Activated effector memory CD4-positive, alpha-beta T cell treated with Interleukin-2 at 50 U/mL for 16 hours (primary cell): ENCODE measurements at regions not wholly inside any gene's neighbourhood (a gene's known extent, or its start where the extent isn't known, plus 50 kb on each side); places are given as distances from the start of the nearest gene placed in this dataset.
"Not testable (repeated sequence)": the region's sequence is repeated elsewhere in the genome, so short reads cannot be mapped to it uniquely, and the experiment has no call there.

Experiments
- DNase-seq: peaks from one replicate; pipeline ENCODE4 v3.0.0-alpha.2; 2020

DNA sequence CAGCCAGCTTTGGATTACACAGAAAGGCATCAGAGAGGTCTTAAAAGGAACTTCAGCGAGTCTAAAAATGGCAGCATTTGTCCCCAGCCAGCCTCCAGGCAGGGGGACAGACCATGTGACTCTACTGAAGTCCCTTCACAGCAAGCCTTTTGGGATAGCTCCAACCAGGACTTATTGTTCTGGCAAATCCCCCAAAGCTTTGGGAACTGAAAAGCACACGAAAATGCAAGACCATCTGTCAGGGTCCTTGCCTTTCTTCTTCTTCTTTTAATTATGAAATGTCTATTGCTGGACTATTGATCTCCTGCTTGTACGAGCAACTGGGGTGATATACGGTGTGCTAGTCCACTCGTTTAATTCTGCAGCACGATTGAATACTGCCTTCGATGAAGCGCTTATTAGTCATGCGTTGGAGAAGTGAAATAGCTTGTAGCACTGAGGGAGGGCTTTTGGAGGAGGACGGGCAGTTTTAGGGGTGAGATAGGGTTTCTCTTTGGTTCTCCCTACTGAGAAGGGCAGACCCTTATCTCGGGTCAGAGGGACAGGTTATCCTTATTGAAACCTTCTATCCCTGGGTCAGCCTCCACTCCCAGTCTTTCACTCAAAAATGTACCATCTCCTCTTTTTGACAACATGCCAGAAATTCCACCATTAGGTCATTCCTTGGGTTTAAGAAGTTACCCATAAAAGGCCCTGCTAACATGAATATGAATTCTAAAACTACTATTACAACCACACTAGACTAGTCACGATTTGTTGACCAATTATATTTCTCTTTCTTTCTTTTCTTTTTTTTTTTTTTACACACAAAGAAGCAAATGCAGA lies 416.4 kb downstream of the MIAT start:
- no peak for DNase-seq

DNA sequence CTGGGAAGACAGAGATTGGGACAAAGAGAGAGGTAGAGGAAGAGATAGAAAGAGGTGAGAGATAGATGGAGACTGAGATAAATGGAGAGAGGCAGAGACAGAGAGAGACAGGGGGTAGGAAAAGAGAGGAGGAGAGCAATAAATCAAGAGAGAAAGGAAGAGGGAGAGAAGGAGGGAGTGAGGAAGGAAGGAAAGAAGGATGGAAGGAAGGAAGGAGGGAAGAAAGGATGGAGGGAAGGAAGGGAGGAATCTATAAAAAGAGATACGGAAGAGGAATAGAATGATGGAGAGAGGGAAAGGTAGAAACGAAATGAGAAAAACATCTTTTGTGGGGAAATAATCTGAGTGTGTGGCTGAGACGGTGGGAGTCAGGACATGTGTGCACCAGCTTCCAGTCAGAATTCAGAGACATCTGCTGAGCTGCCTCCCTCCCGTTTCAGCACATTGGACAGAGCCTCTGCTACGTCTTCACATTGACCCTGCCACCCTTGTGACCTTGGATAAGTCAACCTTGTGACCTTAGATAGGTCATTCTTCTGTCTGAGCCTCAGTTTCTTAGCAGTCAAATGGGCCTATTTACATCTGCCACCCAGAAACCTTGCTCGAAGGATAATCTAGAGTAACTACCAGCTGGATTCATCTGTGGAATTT lies 417.8 kb downstream of the MIAT start:
- no peak for DNase-seq

DNA sequence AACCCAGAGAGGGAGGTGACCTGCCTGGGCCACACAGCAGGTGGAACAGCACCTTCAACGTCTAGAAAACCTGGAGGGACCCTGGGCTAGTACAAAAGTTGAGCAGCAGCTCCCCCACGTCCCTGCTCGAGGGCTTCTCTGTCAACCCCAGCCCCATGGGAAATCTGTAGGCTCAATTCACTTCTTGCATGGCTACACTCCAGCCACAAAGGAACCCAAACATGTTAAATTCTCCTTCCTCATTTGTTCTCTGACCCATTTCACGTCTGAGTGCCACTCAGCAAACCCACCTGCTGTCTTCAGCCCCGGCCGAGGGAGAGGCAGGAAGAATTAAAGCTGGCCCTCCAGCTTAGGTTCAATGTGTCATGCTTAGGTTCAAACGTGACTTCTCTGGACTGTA lies 418.5 kb downstream of the MIAT start:
- DNase-seq: no peak

DNA sequence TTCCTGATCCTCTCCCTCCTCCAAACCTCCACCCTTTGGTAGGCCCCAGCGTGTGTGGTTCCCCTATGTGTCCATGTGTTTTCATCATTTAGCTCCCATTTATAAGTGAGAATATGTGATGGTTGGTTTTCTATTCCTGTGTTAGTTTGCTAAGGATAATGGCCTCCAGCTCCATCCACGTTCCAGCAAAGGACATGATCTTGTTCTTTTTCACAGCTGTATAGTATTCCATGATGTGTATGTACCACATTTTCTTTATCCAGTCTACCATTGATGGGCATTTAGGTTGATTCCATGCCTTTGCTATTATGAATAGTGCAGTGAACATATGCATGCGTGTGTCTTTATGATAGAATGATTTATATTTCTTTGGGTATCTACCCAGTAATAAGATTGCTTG lies 420.7 kb downstream of the MIAT start:
- DNase-seq: not testable (repeated sequence)

DNA sequence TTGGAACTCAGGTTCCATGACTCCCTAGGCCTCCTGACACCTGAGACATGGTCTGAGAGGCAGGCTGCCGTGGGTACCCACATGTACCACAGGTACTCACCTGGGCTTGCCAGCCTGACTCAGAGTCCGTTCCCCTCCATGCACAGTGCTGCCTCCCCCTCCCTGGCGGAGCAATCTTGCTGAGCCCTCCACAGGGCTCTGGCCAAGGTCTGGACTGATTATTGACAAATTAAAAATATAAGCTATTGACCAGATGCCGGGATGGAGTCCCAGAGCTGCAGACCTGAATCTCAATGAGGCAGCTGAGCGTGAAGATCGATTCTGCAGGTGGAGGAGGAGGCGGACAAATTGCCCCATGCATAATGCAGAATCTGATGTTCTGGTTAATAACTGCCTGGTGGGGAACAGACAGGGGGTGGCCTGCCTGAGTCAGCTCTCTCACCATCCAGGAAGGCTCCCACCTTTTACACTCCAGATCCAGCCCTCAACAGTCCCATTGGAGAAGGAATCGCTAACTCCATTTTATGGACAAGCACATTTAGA lies 422.7 kb downstream of the MIAT start:
- no peak for DNase-seq

DNA sequence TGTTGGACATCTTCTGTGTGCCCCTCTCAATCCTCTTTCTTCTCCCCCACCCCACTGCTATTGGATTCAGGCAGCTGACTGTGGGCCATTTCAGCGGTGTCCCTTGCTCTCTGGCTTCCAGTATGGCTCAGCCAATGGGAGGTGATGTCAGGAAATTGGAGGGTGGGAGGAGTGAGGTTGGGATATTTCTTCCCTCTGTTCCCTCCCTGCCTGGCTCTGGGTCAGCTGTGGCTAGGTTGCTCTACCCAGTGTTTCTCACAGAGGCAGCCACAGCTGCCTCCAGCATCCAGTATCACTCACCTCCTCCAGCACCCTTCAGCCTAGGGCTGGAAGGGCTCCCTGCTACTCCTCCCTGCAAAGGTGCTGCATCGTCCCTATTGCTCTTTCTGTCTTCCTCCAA lies 423.5 kb downstream of the MIAT start:
- no peak for DNase-seq

DNA sequence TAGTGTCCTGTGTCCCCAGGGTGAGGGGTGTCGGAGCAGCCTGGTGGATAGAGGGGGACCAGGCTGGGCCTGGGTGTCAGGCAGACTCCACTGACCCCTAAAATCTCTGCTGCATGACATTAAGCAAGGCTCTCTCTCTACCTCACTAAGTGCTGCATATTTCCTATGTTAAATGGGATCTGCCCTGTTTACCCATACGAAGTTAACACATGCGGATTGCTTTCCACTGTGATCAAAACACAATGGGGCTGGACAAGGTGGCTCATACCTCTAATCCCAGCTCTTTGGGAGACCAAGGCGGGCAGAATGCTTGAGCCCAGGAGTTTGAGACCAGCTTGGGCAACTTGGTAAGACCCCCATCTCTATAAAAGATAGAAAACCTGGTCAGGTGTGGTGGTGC lies 426.2 kb downstream of the MIAT start:
- no peak for DNase-seq

DNA sequence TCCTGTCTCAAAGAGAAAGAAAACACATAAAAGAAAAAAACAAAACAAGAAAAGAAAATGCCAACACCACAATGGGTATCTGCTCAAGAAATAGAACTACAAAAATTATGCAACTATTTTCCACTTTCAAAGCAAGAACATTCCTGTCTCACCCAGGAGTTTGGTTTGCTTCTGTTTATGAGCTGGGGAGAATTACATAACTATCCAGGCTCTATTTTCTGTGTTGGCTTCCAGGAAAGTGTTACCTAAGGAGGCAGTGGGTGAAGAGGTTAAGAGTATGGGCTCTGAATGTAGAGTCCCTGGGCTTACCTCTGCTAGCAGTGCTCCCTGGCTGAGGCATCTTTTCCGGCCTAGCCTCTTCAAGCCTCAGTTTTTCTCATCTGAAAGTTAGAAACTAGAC lies 426.7 kb downstream of the MIAT start:
- no peak for DNase-seq

DNA sequence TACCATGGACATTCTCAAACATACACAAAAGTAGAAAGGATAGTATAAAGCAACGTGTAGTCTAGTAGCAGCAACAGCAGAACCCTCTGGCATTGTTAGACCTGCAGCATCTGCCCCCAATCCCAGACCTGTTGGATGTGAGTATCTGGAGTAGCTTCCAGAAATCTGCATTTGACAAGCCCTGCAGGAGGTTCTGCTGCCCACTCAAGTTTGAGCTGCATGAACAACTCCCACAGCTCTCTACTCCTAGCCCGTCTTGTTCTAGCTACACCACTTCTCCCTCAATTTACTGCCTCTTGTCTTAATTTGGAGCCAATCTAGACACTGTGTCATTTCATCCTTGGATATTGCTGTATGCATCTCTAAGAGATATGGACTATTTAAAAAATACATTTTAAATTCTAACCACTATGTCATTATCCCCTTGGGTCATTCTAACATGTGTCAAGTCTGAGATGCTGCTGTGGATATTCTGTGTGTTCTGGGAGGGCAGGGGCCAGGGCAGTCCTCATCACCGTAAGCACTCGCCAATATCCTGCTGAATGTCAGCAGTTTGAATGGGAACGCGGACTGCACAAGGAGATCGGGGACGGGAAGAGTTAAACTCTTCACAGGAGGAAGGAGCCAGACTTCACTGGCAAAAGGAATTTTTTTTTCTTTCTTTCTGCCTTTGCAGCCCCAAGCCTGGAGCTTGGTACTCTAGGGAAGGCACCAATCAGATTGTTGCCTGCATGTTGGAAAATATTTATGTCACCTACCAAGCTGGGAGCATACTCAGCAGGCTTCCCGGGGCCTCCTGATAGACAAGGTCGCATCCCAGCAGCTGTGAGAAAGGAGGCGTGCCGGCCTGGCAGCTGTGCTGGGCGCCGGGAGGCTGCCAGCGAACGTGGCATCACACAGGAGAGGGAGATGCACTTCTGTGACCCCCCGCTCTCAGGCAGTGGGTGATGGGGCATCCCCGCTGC lies 429.0 kb downstream of the MIAT start:
- DNase-seq: no peak

DNA sequence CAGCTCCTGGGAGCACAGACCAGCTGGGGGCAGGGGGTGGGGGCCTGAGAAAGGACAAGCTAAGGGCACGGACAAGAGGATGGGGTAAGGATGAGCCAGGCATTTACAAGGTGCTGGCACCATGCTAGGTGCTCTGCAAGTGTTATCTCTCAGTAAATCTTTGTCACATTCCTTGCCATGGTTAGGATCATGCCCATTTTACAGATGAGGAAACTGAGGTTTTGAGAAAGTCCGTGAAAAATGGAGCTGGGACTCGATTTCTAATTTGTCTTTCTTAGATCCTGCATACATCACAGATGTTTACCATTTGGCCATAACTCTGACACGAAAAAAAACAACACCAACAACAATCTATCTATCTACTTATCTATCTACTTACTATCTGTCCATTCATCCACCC lies 429.7 kb downstream of the MIAT start:
- DNase-seq: no peak

DNA sequence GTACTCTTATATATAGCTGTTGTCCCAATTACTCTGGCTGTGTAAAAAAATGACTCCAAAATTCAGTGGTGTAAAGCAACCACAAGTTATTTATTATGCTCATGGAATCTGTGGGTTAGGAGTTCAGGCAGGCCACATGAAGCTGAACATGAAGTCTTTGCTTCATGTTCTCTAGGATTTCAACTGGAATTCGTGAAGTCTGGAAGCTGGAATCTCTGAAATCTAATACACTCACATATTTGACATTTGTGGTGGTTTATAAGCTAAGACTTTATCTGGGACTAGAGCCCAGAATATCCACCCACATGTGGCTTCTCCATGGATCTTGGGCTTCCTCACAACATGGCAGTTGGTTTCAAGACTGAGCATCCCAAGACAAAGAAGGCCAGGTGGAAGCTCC lies 430.6 kb downstream of the MIAT start:
- no peak for DNase-seq

DNA sequence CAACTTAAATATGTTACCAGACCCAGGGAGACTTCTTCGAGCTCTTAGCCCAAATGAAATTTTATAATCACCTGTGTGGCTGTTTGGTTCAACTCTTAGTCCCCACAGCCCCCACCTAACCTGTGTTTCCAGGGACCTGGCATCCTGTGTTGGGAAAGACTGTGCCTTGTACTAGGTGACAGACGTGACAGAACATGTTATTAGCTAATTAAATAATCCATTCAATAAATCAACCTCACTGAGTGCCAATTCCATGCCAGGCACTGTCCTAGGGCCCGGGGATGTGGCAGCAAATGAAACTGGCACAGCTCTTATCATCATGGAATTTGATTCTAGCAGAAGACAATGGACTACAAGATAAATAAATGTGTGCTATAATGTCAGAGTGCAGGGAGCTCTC lies 431.9 kb downstream of the MIAT start:
- DNase-seq: no peak

DNA sequence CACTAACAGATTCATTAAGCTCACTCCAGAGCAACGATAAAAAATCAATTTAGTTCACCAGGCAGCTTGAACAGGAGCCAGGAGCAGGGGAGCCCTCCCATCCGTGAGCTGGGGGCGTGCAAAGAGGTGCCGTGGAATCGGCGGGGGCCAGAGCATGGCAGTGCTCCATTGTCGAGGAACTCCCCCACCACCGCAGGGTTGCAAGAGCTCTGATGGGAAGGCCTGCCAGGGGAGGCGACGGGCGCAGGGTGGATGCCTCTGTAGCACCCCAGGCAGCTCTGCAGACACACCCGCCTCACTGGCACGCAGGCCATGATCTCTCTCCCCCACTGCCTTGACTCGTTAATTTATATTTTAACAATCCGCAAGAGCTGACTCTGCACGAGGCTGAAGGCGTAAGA lies 433.2 kb downstream of the MIAT start:
- DNase-seq: no peak

DNA sequence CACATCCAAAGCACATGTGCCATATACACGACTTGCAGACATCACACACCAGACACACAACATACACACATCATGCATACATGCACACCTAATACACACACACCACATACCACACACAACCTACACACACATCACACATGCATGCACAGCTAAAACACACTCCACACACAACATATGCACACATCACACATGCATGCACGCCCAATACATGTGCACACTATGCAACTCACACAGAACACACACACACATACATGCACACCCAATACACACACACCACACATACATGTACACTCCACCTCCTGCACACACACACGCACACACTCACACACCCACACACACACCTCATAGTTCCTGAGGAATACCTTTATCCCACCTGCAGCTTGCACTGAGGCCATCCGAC lies 436.0 kb downstream of the MIAT start:
- DNase-seq: no peak

DNA sequence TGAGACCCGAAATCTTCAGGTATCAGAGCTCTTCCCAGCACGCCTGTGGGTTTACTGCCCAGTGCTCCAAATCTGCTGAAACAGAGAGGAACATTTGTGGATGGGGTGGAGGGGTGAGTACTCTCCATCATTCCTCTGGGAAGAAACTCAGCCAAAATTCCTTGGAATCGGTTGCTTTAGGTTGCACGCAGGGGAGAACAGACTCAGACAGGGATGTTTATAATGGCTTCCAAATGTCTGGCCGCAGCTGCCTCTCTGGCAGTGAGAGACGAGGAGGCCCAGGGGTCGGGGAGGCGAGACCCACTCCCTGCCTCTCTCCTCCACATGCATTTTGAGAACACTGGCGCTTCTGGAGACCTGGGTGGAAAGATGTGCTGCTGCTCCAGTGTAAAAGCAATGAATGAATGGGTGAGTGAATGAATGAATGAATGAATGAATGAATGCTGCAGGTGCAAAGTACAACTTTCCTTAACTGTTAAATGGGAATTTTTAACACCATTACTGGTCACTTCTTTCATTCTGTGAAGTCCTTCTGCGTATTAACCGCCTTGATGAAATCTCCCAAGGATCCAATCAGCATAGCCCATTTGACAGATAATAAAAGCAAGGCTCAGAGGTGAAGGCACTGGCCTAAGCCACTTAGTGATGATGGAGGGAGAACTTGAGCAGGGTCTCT lies 437.4 kb downstream of the MIAT start:
- no peak for DNase-seq

DNA sequence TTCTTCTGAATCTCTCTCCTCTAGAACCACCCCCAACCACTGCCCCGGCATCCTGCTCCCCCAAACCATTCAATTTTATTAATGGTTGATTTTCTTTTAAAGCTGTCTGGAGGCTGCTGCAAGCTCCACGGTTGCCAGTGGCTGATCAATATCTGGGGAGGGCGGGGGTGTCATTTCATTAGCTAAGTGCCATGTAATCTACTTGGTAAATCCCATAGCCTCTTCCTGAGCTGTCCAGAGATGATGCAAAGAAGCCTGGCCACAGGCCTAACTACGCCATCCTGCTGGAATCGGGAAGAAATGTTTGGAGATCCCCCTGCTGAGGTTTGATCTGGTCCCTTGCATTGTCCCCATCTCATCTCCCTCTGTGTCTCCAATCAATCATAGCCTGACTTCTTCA lies 440.1 kb downstream of the MIAT start:
- no peak for DNase-seq

DNA sequence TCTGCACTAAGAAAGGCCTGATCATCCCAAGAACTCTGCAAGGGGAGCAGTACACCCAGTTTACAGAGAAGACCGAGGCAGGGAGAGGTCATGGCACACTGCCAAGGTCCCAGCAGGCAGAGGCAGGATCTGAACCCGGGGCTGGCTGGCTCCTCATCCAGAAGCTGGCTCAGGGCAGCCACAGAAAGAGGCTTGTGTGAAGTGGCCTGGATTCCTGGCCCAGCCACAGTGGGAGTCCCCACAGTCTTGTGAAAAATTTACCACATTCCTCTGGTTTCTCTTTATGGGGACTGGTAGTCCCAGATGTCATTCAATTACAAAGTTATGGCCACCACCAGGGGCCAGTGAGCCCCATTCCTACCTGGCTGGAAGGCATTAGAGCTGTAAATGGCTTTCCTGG lies 440.5 kb downstream of the MIAT start:
- DNase-seq: no peak

DNA sequence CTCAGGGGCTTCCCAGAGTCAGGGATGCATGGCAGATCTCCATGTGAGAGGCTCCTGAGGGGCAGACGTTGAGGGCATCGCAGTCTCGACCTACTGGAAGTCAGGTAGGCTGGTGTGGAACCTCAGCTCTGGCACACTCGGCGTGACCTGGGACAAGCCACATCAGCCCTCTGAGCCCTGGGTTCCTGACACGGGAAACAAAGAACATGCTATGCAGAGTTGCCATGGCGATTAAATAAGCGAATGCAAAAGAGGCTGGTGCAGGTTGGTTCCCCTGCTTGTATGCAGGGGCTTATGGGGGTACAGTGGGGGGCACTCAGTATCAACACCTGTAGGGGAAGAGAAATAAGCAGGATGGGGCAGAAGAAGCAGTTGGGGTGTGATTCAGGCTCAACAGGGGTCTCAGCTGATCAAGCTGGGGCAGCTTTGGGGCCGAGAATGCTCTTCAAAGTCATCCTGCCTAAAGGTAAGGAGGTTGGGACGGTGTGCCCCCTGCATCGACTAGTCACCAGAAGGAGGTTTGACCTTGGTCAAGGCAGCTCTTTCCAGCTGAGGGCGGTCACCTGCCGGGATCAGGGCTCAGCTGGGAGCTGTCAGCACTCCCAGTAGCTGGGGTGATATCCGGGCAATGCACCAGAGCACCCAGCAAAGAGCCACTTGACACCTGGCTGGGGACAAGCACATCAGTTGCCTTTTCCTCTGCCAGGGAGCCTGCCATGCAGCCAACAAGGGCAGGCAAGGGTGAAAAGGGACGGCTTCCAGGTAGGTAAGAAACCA lies 442.7 kb downstream of the MIAT start:
- no peak for DNase-seq

DNA sequence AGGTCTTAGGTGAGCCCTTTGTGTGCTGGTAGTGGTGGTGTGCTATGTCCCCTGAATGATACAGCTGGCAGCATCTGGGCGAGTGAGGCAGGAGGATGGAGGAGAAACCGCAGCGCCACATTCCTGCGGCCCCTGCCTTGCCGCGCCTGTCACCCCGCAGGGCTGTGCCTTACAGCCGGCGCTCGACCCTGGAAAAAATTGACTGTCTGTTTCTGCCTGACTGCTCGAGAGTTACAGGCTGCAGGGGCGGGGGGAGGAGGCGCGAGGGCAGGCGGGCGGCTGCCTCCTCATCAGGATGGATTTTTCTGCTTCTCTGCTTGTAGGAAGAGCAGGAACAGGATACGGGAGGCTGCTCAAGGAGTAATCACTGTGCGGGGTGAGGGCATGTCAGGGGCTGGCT lies 443.4 kb downstream of the MIAT start:
- no peak for DNase-seq

DNA sequence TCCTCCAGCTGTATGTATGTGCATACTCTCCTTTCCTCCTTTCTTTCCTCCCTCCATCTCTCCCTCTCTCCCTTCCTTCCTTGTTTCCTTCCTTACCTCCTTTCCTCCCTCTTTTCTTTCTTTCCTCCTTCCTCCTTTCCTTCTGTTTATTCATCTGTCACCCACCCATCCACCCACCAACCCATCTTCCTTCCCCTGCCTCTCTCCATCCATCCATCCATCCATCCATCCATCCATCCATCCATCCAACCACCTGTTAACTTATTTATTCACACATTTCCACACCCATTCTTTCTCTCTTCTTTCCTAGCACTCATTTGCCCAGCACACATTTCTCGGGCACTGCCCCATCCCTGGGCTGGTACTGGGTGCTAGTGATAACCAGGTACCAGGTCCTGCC lies 443.9 kb downstream of the MIAT start:
- no peak for DNase-seq

DNA sequence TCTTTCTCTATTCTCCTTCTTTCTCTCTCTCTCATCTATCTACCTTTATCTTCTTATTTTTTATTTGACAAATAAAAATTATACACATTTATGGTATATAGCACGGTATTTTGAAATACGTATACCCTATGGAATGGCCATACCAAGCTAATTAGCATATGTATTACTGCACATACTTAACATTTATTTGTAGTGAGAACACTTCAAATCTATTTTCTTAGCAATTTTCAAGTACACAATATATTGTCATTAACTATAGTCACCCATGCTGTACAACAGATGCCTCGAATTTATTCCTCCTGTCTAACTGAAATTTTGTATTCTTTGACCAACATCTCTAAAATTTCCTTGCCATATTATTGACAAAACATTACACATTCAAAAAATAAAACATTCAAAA lies 447.1 kb downstream of the MIAT start:
- no peak for DNase-seq
